OCI-LY3 (cell line): ENCODE measurements at regions not wholly inside any gene's neighbourhood (a gene's known extent, or its start where the extent isn't known, plus 50 kb on each side); places are given as distances from the start of the nearest gene placed in this dataset.

Source experiments
- CTCF ChIP-seq: fragments of 200-600, 300-600 bp; sonication (generic); IDR thresholded peaks from 2 replicates; pipeline ENCODE4 v1.5.1; 2014; ENCODE audit warnings: antibody characterized with exemption, low read length, low read depth
- EZH2phosphoT487 ChIP-seq: fragments of 200-600 bp; shearing (Covaris generic); IDR thresholded peaks from 2 replicates; pipeline ENCODE4 v1.6.1; 2018; ENCODE audit warnings: antibody characterized with exemption, mixed run types, low read depth

DNA sequence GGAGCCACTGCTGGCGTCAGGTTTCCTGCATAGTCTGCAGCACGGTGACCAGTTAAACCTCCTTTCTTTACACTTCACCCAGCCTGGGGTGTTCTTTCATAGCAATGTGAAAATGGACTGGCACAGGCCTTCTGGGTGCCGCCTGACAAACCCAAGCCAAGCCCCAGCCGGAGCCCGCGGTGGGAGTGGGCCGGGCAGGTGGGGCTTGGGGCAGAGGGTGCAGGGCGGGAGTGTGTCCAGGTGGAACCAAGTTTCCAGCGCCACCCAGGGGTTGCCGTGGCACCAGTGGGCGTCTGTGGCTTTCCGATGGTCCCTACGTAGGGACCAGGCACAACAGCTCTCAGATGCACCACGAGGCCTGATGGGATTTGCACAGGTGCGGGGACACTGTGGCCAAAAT lies 75.8 kb downstream of the RTP5 start:
- TF ChIP-seq CTCF = no peak
- TF ChIP-seq EZH2phosphoT487 = no peak
